ENCODE measurements at regions not wholly inside any gene's neighbourhood (a gene's known extent, or its start where the extent isn't known, plus 50 kb on each side); places are given as distances from the start of the nearest gene placed in this dataset.

- H3K27ac ChIP-seq = no peak overlapping the region
- no peak for DNase-seq
- H3K4me1 ChIP-seq (ENCODE audit: insufficient read depth) = peaks cover 3% of the 10 kb centered on the region
- H3K9me3 ChIP-seq = no peaks in the 10 kb centered on the region
- WGBS, 3 donors = 93 to 97% (median 96%) methylated on average over 2 of the region's 2 CpGs
- H3K36me3 ChIP-seq = no peaks in the 10 kb centered on the region
- H3K27me3 ChIP-seq = no peaks in the 10 kb centered on the region
- TF ChIP-seq CTCF (IDR thresholded peaks at IDR 0.05) (no peak), POLR2A (IDR thresholded peaks at IDR 0.05) (no peak), EP300 (IDR thresholded peaks at IDR 0.05) (no peak)
- intact Hi-C loops (cut with DNase I) = no loop called here
- no peak overlapping the region for H3K4me3 ChIP-seq
Measured at GRCh38 chr2:207236156-207236935, 70.6 kb upstream of the KLF7 start.

- TF ChIP-seq CTCF (IDR thresholded peaks at IDR 0.05) (no peak), POLR2A (IDR thresholded peaks at IDR 0.05) (no peak), EP300 (IDR thresholded peaks at IDR 0.05) (no peak)
- H3K36me3 ChIP-seq = no peaks in the 10 kb centered on the region
- H3K9me3 ChIP-seq = no peaks in the 10 kb centered on the region
- peak in 4 of 5 donors; percentile 33 to 52 (median 40) for DNase-seq
- H3K27ac ChIP-seq = no peak overlapping the region
- intact Hi-C loops (cut with DNase I) = no loop called here
- H3K4me3 ChIP-seq = no peak overlapping the region
- H3K4me1 ChIP-seq (ENCODE audit: insufficient read depth) = peaks cover 3% of the 10 kb centered on the region
- 22 to 35% (median 23%) methylated on average over 7 of the region's 7 CpGs for WGBS, 3 donors
- no peaks in the 10 kb centered on the region for H3K27me3 ChIP-seq
Measured at GRCh38 chr2:207238831-207239701, 73.3 kb upstream of the KLF7 start.

- Histone ChIP-seq H3K4me1 (ENCODE audit: insufficient read depth) (peaks cover 3% of the 10 kb centered on the region), H3K36me3 (no peaks in the 10 kb centered on the region), H3K27me3 (no peaks in the 10 kb centered on the region), H3K4me3 (no peak overlapping the region), H3K27ac (no peak overlapping the region), H3K9me3 (no peaks in the 10 kb centered on the region)
- 34 to 38% (median 35%) methylated on average over 9 of the region's 9 CpGs for WGBS, 3 donors
- intact Hi-C loops (cut with DNase I) = no loop called here
- TF ChIP-seq EP300 (IDR thresholded peaks at IDR 0.05) (no peak), CTCF (IDR thresholded peaks at IDR 0.05) (no peak), POLR2A (IDR thresholded peaks at IDR 0.05) (no peak)
- no peak for DNase-seq
Measured at GRCh38 chr2:207239754-207240494, 74.2 kb upstream of the KLF7 start.

- peaks cover 3% of the 10 kb centered on the region for H3K4me1 ChIP-seq (ENCODE audit: insufficient read depth)
- intact Hi-C loops (cut with DNase I) = no loop called here
- H3K27me3 ChIP-seq = no peaks in the 10 kb centered on the region
- H3K9me3 ChIP-seq = no peaks in the 10 kb centered on the region
- WGBS, 3 donors = 93% methylated on average over 1 of the region's 1 CpG
- no peaks in the 10 kb centered on the region for H3K36me3 ChIP-seq
- H3K27ac ChIP-seq = no peak overlapping the region
- TF ChIP-seq EP300 (IDR thresholded peaks at IDR 0.05) = no peak
- TF ChIP-seq POLR2A (IDR thresholded peaks at IDR 0.05) = no peak
- TF ChIP-seq CTCF (IDR thresholded peaks at IDR 0.05) = no peak
- DNase-seq = no peak
- H3K4me3 ChIP-seq = no peak overlapping the region
Measured at GRCh38 chr2:207240649-207241048, 74.9 kb upstream of the KLF7 start.

Data from ovary (tissue), 7 donors.